SK-N-SH (cell line): ENCODE measurements at regions not wholly inside any gene's neighbourhood (a gene's known extent, or its start where the extent isn't known, plus 50 kb on each side); places are given as distances from the start of the nearest gene placed in this dataset.
A peak's percentile ranks its signal among the peaks of the same experiment; 100 is the strongest.

ENCODE experiments used
- CTCF ChIA-PET: fragments of 300-600, 350-600 bp; formaldehyde crosslinking; extraction: SDS; loops from one replicate; lab custom pipeline; 2021; lab: Yijun Ruan, JAX
- POLR2A ChIA-PET: fragments of 350-600 bp; sonication (Branson Sonifier 250); formaldehyde crosslinking; extraction: SDS; loops from one replicate; lab custom pipeline; 2020; ENCODE audit warnings: antibody characterized with exemption, inconsistent platforms; lab: Yijun Ruan, JAX
- DNase-seq: peaks from one replicate; pipeline ENCODE4 v3.0.0; 2012
- H2AFZ ChIP-seq: fragments of 200-600 bp; sonication (generic); 2 replicates; pipeline ENCODE4 v1.8.1; 2016; ENCODE audit warnings: antibody characterized with exemption, mild to moderate bottlenecking, low read depth
- H3F3A ChIP-seq: fragments of 200-600 bp; sonication (generic); replicated peaks from 2 replicates; pipeline ENCODE3; 2016; ENCODE audit warnings: antibody characterized with exemption, mild to moderate bottlenecking; ENCODE audit not compliant: insufficient read depth
- H3K27ac ChIP-seq, 2 experiments: fragments of 200-500 bp in 1 of 2; fragments of 200-600 bp in 1 of 2; sonication (Bioruptor generic) in 1 of 2; sonication (generic), shearing (Covaris generic) in 1 of 2; 2 replicates each; pipeline versions ENCODE4 v1.5.1 to v1.6.1; 2014 to 2016; ENCODE audit warnings: low read depth in 2 of 2, inconsistent platforms in 1 of 2, low read length in 1 of 2, mild to moderate bottlenecking in 1 of 2, mixed read lengths in 1 of 2
- H3K27me3 ChIP-seq: fragments of 200-600 bp; sonication (generic), shearing (Covaris generic); 2 replicates; pipeline ENCODE4 v1.6.1; 2016; ENCODE audit warnings: mixed run types; ENCODE audit not compliant: insufficient read depth
- H3K36me3 ChIP-seq, 2 experiments: fragments of 200-500 bp in 1 of 2; fragments of 200-600 bp in 1 of 2; sonication (Bioruptor generic) in 1 of 2; sonication (generic) in 1 of 2; replicated peaks in 1 of 2; 2 replicates each; pipeline versions ENCODE3 to v1.5.1; 2014 to 2016; ENCODE audit warnings: low read length in 1 of 2, mild to moderate bottlenecking in 1 of 2; ENCODE audit not compliant: insufficient read depth in 2 of 2, control insufficient read depth in 1 of 2
- H3K4me1 ChIP-seq, 2 experiments: fragments of 200-500 bp in 1 of 2; fragments of 200-600 bp in 1 of 2; sonication (Bioruptor generic) in 1 of 2; sonication (generic), shearing (Covaris generic) in 1 of 2; 2 replicates each; pipeline versions ENCODE4 v1.5.1 to v1.6.1; 2014 to 2016; ENCODE audit warnings: low read depth in 1 of 2, low read length in 1 of 2, mixed run types in 1 of 2; ENCODE audit not compliant: insufficient read depth in 2 of 2, control insufficient read depth in 1 of 2
- H3K4me2 ChIP-seq: fragments of 200-600 bp; sonication (generic), shearing (Covaris generic); 2 replicates; pipeline ENCODE4 v1.6.1; 2017; ENCODE audit warnings: mixed run types
- H3K4me3 ChIP-seq, 2 experiments: fragments of 200-500 bp in 1 of 2; fragments of 200-600 bp in 1 of 2; sonication (Bioruptor generic) in 1 of 2; sonication (generic), shearing (Covaris generic) in 1 of 2; 2 replicates each; pipeline versions ENCODE4 v1.5.1 to v1.8.1; 2014 to 2016; ENCODE audit warnings: low read depth in 2 of 2, inconsistent platforms in 1 of 2, low read length in 1 of 2, mild to moderate bottlenecking in 1 of 2, mixed read lengths in 1 of 2, moderate library complexity in 1 of 2
- H3K79me2 ChIP-seq: fragments of 200-600 bp; sonication (generic); 2 replicates; pipeline ENCODE4 v1.8.1; 2017; ENCODE audit warnings: mild to moderate bottlenecking; ENCODE audit not compliant: insufficient read depth
- H3K9ac ChIP-seq: fragments of 200-600 bp; sonication (generic); 2 replicates; pipeline ENCODE4 v1.6.1; 2017; ENCODE audit warnings: mixed run types
- H3K9me2 ChIP-seq: fragments of 200-600 bp; sonication (generic); 2 replicates; pipeline ENCODE4 v1.6.1; 2017; ENCODE audit warnings: mixed run types
- H3K9me3 ChIP-seq: fragments of 200-600 bp; sonication (generic); 2 replicates; pipeline ENCODE4 v1.6.1; 2017; ENCODE audit warnings: mixed run types, mild to moderate bottlenecking, moderate library complexity
- H4K20me1 ChIP-seq: fragments of 200-600 bp; sonication (generic); 2 replicates; pipeline ENCODE4 v1.6.1; 2017; ENCODE audit warnings: mild to moderate bottlenecking, mixed run types; ENCODE audit not compliant: insufficient read depth
- FOXJ3 ChIP-seq: sonication (generic); formaldehyde crosslinking; IDR thresholded peaks from 2 replicates; pipeline ENCODE4 v1.5.1; 2020; ENCODE audit warnings: mild to moderate bottlenecking, missing genetic modification reagents
- MEF2A ChIP-seq: IDR thresholded peaks from 2 replicates; pipeline ENCODE4 v1.4.0; 2012; ENCODE audit warnings: low read depth, borderline replicate concordance
- MXI1 ChIP-seq: IDR thresholded peaks from 2 replicates; pipeline ENCODE4 v1.6.1; 2012; ENCODE audit warnings: mild to moderate bottlenecking, low read depth, low read length, improper control_type of control experiment
- WGBS: methylation state at CpG from one replicate; pipeline ENCODE4 v1.1.6; 2017; ENCODE audit warnings: low lambda C conversion rate; 5-methylcytosine and 5-hydroxymethylcytosine counted together
- TF ChIP-seq, protein P1 (sequence below): IDR thresholded peaks from 2 replicates; pipeline ENCODE4 v1.6.1; 2012; ENCODE audit warnings: mild to moderate bottlenecking, low read depth, low read length, moderate library complexity

DNA sequence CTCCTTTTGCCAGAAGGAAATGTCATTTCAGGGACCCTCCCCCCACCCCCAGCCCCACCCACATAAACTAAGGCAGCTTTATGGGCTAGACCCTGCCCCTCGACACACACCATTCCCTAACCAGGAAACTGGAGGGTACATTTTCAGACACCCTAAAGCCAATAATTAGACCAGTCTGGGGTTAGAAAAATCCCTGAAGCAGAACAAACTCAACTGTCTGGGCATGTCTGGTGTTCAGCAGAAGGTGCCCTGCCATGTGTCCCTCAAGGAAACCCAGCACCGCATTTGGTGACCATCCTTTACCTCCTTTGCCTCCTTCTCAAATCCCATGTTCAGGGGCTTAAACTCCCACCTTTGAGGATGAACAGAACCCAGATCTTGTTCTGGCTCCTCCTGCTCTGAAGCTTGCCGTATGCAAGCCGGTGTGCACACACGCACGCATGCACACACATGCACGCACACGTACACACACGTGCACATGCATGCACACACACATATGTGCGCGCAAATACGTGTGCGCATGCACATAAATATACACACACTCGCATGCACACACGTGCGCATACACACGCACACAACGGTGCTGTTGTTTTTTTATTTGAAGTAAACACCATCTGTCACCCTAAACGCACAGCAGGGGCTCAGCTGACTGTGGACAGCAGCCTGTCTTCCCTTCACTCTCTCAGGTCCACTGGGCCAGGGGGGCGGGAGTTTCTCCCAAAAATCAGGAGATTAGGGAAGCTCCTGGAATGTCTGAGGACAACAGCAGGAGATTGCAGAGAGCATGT lies 156.8 kb upstream of the TNRC6C start:
- peak; percentile 54 for DNase-seq
- H4K20me1 ChIP-seq = no peaks in the 10 kb centered on the region
- no peaks in the 10 kb centered on the region for H3K36me3 ChIP-seq
- H3K4me1 ChIP-seq = peaks cover 0 to 32% of the 10 kb centered on the region in 2 experiments; a peak in 2 of 4 replicates
- CTCF ChIA-PET = interaction anchor here (0.7 to 2.5 kb wide), 8 partner anchors 10 to 259 kb away, joined by 3 to 11 read pairs (median 4); no protein-coding TSS in a partner anchor
- H3F3A ChIP-seq = no peaks in the 10 kb centered on the region
- 0 out of 2 replicates have a peak, but pooled peaks have one; percentile 51 for TF ChIP-seq MXI1
- TF ChIP-seq, protein P1, sequence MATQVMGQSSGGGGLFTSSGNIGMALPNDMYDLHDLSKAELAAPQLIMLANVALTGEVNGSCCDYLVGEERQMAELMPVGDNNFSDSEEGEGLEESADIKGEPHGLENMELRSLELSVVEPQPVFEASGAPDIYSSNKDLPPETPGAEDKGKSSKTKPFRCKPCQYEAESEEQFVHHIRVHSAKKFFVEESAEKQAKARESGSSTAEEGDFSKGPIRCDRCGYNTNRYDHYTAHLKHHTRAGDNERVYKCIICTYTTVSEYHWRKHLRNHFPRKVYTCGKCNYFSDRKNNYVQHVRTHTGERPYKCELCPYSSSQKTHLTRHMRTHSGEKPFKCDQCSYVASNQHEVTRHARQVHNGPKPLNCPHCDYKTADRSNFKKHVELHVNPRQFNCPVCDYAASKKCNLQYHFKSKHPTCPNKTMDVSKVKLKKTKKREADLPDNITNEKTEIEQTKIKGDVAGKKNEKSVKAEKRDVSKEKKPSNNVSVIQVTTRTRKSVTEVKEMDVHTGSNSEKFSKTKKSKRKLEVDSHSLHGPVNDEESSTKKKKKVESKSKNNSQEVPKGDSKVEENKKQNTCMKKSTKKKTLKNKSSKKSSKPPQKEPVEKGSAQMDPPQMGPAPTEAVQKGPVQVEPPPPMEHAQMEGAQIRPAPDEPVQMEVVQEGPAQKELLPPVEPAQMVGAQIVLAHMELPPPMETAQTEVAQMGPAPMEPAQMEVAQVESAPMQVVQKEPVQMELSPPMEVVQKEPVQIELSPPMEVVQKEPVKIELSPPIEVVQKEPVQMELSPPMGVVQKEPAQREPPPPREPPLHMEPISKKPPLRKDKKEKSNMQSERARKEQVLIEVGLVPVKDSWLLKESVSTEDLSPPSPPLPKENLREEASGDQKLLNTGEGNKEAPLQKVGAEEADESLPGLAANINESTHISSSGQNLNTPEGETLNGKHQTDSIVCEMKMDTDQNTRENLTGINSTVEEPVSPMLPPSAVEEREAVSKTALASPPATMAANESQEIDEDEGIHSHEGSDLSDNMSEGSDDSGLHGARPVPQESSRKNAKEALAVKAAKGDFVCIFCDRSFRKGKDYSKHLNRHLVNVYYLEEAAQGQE = no peak
- H2AFZ ChIP-seq = no peak overlapping the region
- H3K4me2 ChIP-seq = no peak overlapping the region
- no peak overlapping the region for H3K4me3 ChIP-seq
- H3K79me2 ChIP-seq = no peaks in the 10 kb centered on the region
- no peaks in the 10 kb centered on the region; the same call in 1 of the 2 replicates for H3K27me3 ChIP-seq
- 81% methylated on average over 20 of the region's 20 CpGs for WGBS
- no peaks in the 10 kb centered on the region for H3K9me3 ChIP-seq
- peak overlapping the region in 1 of 2 experiments; percentile 95; a peak in 2 of 4 replicates for H3K27ac ChIP-seq
- no peaks in the 10 kb centered on the region for H3K9me2 ChIP-seq
- POLR2A ChIA-PET = interaction anchor here (0.6 to 1.9 kb wide), 5 partner anchors 8 to 157 kb away, joined by 3 to 14 read pairs (median 8); partner anchors contain the start of gene TNRC6C
- no peak overlapping the region for H3K9ac ChIP-seq

GRCh38 chr17:77802333-77802615 lies 156.2 kb upstream of the TNRC6C start:
- Histone ChIP-seq H3F3A (no peaks in the 10 kb centered on the region), H3K27me3 (no peaks in the 10 kb centered on the region; the same call in 1 of the 2 replicates), H4K20me1 (no peaks in the 10 kb centered on the region), H3K9ac (no peak overlapping the region), H3K4me1 (peaks cover 0 to 32% of the 10 kb centered on the region in 2 experiments; a peak in 2 of 4 replicates), H3K36me3 (no peaks in the 10 kb centered on the region), H2AFZ (no peak overlapping the region), H3K4me3 (no peak overlapping the region), H3K9me3 (no peaks in the 10 kb centered on the region), H3K27ac (peak overlapping the region in 1 of 2 experiments; percentile 95; a peak in 2 of 4 replicates), H3K79me2 (no peaks in the 10 kb centered on the region), H3K4me2 (peak overlapping the region; percentile 50; the same call in 1 of the 2 replicates), H3K9me2 (no peaks in the 10 kb centered on the region)
- TF ChIP-seq MEF2A (no peak), FOXJ3 (CRISPR knock-in tag) (0 out of 2 replicates have a peak, but pooled peaks have one; percentile 29)
- peak; percentile 49 for DNase-seq
- CTCF ChIA-PET = interaction anchor here (0.7 to 2.5 kb wide), 9 partner anchors 9 to 260 kb away, joined by 3 to 11 read pairs (median 3); no protein-coding TSS in a partner anchor
- POLR2A ChIA-PET = interaction anchor here (0.6 to 1.9 kb wide), 7 partner anchors 8 to 156 kb away, joined by 3 to 14 read pairs (median 4); partner anchors contain the start of gene TNRC6C
- 61% methylated on average over 9 of the region's 9 CpGs for WGBS
